T-cell (primary cell): ENCODE measurements at regions not wholly inside any gene's neighbourhood (a gene's known extent, or its start where the extent isn't known, plus 50 kb on each side); places are given as distances from the start of the nearest gene placed in this dataset.

Experiments used
- ATAC-seq, 4 experiments: fragments of 200-7000 bp in 3 of 4; fragments of 150-1000 bp in 1 of 4; cut with Tn5 transposase; replicated peaks in 1 of 4; 1 replicate in 3 of 4; 2 replicates in 1 of 4; pipeline ENCODE4 v1.10.0; 2021; ENCODE audit warnings: moderate library complexity in 3 of 4, mild to moderate bottlenecking in 2 of 4, moderate number of reproducible peaks in 1 of 4
- CTCF ChIA-PET, 2 donors: fragments of 300-600 bp; sonication (Branson Sonifier 250); formaldehyde crosslinking; loops; one replicate each; lab custom pipeline; 2022; ENCODE audit warnings: antibody characterized with exemption in 2 of 2; lab: Charles Lee
- POLR2A ChIA-PET, 2 donors: fragments of 300-600 bp; sonication (Branson Sonifier 250); formaldehyde crosslinking; loops; one replicate each; lab custom pipeline; 2022; ENCODE audit warnings: antibody characterized with exemption in 2 of 2; lab: Charles Lee
- DNase-seq, 35 experiments: peaks; one replicate each; pipeline versions ENCODE4 v3.0.0 to v3.0.0-alpha.2; 2013 to 2023
- H3K27ac ChIP-seq: one replicate; pipeline ENCODE4 v1.5.1; 2013; ENCODE audit warnings: low read length
- H3K27me3 ChIP-seq, 2 experiments: replicated peaks in 1 of 2; 1 replicate in 1 of 2; 2 replicates in 1 of 2; pipeline versions ENCODE4 v1.6.1 to v1.7.0; 2013; ENCODE audit warnings: low read length in 1 of 2, mixed read lengths in 1 of 2; ENCODE audit not compliant: control insufficient read depth in 2 of 2, insufficient read depth in 2 of 2; ENCODE audit errors: extremely low read depth in 1 of 2
- H3K36me3 ChIP-seq, 2 donors: 1 replicate in 1 of 2; 2 replicates in 1 of 2; pipeline versions ENCODE4 v1.6.1 to v1.7.0; 2013; ENCODE audit warnings: low read length in 1 of 2; ENCODE audit not compliant: control insufficient read depth in 2 of 2, insufficient read depth in 1 of 2; ENCODE audit errors: extremely low read depth in 1 of 2
- H3K4me1 ChIP-seq, 2 experiments: 1 replicate in 1 of 2; 2 replicates in 1 of 2; pipeline versions ENCODE4 v1.6.1 to v1.7.0; 2013; ENCODE audit warnings: low read length in 2 of 2, mixed read lengths in 1 of 2; ENCODE audit not compliant: insufficient read depth in 2 of 2, control insufficient read depth in 1 of 2; ENCODE audit errors: extremely low read depth in 1 of 2
- H3K4me3 ChIP-seq, 2 donors: 1 replicate in 1 of 2; 2 replicates in 1 of 2; pipeline versions ENCODE4 v1.5.1 to v1.7.0; 2013; ENCODE audit warnings: mild to moderate bottlenecking in 2 of 2, low read length in 1 of 2, moderate library complexity in 1 of 2; ENCODE audit not compliant: control insufficient read depth in 1 of 2; ENCODE audit errors: extremely low read depth in 1 of 2
- H3K9me3 ChIP-seq: 2 replicates; pipeline ENCODE4 v1.7.0; 2013
- H3K27ac Mint-ChIP-seq, 2 donors: one replicate each; pipeline ENCODE4 v1.8.0; 2020 to 2021; ENCODE audit warnings: mild to moderate bottlenecking in 2 of 2, mixed read lengths in 2 of 2
- H3K27me3 Mint-ChIP-seq, 2 donors: one replicate each; pipeline ENCODE4 v1.8.0; 2021 to 2022; ENCODE audit warnings: mixed read lengths in 2 of 2
- H3K36me3 Mint-ChIP-seq: one replicate; pipeline ENCODE4 v1.8.0; 2021; ENCODE audit warnings: mixed read lengths
- H3K4me1 Mint-ChIP-seq, 3 donors: one replicate each; pipeline ENCODE4 v1.8.0; 2020 to 2022; ENCODE audit warnings: mixed read lengths in 3 of 3, mild to moderate bottlenecking in 1 of 3
- H3K4me3 Mint-ChIP-seq, 3 donors: one replicate each; pipeline ENCODE4 v1.8.0; 2020 to 2022; ENCODE audit warnings: mild to moderate bottlenecking in 3 of 3, mixed read lengths in 3 of 3, moderate library complexity in 3 of 3
- H3K9me3 Mint-ChIP-seq, 3 donors: one replicate each; pipeline ENCODE4 v1.8.0; 2020 to 2022; ENCODE audit warnings: mixed read lengths in 3 of 3
- WGBS: methylation state at CpG from one replicate; pipeline ENCODE4 v1.1.5; 2013; ENCODE audit warnings: missing lambda C conversion rate; ENCODE audit not compliant: insufficient coverage; 5-methylcytosine and 5-hydroxymethylcytosine counted together

DNA sequence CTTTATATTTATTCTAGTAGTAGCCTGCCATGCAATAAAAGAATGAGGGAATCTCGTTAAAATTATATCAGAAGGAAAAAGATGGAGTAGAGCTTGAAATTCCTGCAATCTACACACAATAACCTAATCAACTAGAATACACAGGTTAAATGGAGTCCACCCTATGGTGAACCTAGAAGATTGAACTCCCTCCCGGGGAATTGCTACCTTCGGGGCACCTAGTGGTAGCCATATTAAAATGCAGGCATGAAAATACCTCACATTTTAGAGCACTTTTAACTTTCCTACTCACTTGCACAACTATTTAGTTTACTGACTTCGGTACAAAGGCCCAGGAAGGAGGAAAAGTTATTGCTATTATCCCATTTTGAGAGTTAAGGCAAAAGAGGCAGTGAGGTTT is 174.5 kb downstream of the SS18 start:
- Mint-ChIP-seq H3K27me3 (peaks cover under 1 to 13% of the 10 kb centered on the region in 2 donors), H3K4me3 (no peak overlapping the region), H3K27ac (no peak overlapping the region), H3K36me3 (no peaks in the 10 kb centered on the region), H3K9me3 (no peaks in the 10 kb centered on the region), H3K4me1 (no peaks in the 10 kb centered on the region)
- H3K9me3 ChIP-seq: no peaks in the 10 kb centered on the region
- H3K4me3 ChIP-seq: no peak overlapping the region
- H3K27ac ChIP-seq: no peak overlapping the region
- ChIA-PET CTCF (no interaction called here), POLR2A (no interaction called here)
- no peaks in the 10 kb centered on the region for H3K36me3 ChIP-seq
- DNase-seq (no peak), ATAC-seq (no peak)
- no peaks in the 10 kb centered on the region for H3K4me1 ChIP-seq
- WGBS: no CpG with 5 or more reads among the region's 4 CpGs
- H3K27me3 ChIP-seq: peaks cover 0 to 11% of the 10 kb centered on the region in 2 experiments

DNA sequence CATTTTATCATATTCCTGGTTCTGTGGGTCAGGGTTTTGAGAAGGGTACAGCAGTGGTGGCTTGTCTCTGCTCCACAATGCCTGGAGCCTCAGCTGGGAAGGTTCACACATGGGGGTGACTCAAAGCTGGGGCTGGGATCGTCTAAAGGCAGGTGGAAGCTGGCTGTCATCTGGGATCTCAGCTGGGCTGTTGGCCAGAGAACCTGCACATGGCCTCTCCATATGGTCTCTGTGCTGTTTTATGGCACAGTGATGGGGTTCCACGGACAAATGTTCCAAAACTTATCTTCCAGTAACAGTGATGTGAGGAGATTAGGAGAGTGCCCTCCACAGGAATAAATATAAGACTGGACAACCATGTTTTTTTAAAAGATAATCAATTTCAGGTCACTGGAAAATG is 191.4 kb downstream of the SS18 start:
- Histone ChIP-seq H3K27ac (no peak overlapping the region), H3K27me3 (peaks cover 0 to 7% of the 10 kb centered on the region in 2 experiments), H3K4me1 (no peaks in the 10 kb centered on the region), H3K9me3 (no peaks in the 10 kb centered on the region), H3K36me3 (no peaks in the 10 kb centered on the region), H3K4me3 (no peak overlapping the region)
- DNase-seq (no peak), ATAC-seq (no peak)
- 88% methylated on average over 1 of the region's 2 CpGs for WGBS
- Mint-ChIP-seq H3K4me1 (peaks cover 0 to 2% (median 1%) of the 10 kb centered on the region in 3 donors), H3K9me3 (peaks cover 4 to 8% (median 5%) of the 10 kb centered on the region in 3 donors), H3K4me3 (no peak overlapping the region), H3K36me3 (no peaks in the 10 kb centered on the region), H3K27me3 (peaks cover 5 to 9% of the 10 kb centered on the region in 2 donors), H3K27ac (no peak overlapping the region)
- ChIA-PET POLR2A (no interaction called here), CTCF (no interaction called here)

DNA sequence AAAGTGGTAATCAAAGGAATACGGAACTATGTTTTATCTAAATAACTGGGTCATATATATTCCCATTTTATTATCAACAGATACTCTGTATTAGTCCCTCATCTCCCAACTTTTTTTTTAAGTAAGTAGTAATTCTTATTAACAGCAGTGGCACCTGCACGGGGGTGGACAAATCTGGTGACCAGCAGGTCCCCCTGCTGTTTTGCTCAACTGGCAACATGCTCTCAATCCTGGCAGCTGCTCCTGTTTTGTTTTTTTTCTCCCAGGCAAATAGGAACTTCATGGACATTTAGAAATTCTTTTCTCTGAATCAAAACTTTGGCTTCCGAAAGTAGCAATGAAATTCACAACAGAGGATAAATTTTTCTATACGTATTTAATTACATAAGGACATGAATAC is 193.5 kb downstream of the SS18 start:
- 57% methylated on average over 2 of the region's 4 CpGs for WGBS
- peaks cover 4 to 8% (median 5%) of the 10 kb centered on the region in 3 donors for H3K9me3 Mint-ChIP-seq
- Histone ChIP-seq H3K9me3 (no peaks in the 10 kb centered on the region), H3K4me1 (no peaks in the 10 kb centered on the region), H3K36me3 (no peaks in the 10 kb centered on the region), H3K27ac (no peak overlapping the region), H3K27me3 (peaks cover 0 to 7% of the 10 kb centered on the region in 2 experiments), H3K4me3 (no peak overlapping the region)
- ChIA-PET CTCF (no interaction called here), POLR2A (no interaction called here)
- H3K4me3 Mint-ChIP-seq: no peak overlapping the region
- peaks cover 3 to 12% of the 10 kb centered on the region in 2 donors for H3K27me3 Mint-ChIP-seq
- peaks cover 0 to 2% (median 1%) of the 10 kb centered on the region in 3 donors for H3K4me1 Mint-ChIP-seq
- H3K27ac Mint-ChIP-seq: no peak overlapping the region
- DNase-seq (no peak), ATAC-seq (no peak)
- no peaks in the 10 kb centered on the region for H3K36me3 Mint-ChIP-seq

DNA sequence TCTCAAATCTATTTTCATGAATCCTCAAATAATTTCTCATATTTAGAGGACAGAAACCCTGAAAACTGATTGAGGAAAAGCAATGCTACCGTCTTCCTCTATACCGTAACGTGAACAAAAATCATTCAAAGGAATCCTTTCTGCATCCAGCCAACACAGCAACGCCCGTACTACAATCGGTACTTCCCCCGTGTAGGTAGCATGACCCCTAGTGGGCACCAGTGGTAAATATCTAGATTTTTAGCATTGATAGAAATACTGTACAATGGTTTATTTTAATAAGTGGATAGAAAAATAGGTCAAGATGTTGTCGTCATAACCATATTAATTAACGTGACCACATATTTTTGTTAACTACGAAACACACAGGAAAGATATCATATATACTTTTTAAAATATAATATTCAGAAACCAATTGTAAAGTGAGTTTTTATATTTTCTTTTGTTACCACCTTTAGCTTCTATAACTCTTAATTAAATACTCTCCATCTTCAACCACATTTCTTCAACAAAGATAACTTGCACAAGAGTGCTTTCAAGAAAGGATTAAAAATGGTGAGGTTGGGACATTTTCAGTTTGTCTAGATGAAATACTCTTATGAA is 194.1 kb downstream of the SS18 start:
- H3K27me3 Mint-ChIP-seq: peaks cover 3 to 12% of the 10 kb centered on the region in 2 donors
- H3K9me3 ChIP-seq: no peaks in the 10 kb centered on the region
- no peak overlapping the region for H3K27ac Mint-ChIP-seq
- H3K9me3 Mint-ChIP-seq: peaks cover 4 to 8% (median 5%) of the 10 kb centered on the region in 3 donors
- ChIA-PET CTCF (no interaction called here), POLR2A (no interaction called here)
- H3K4me1 ChIP-seq: no peaks in the 10 kb centered on the region
- H3K4me3 ChIP-seq: no peak overlapping the region
- DNase-seq (peak in 6 of 35 experiments; percentile 2 to 33 (median 6)), ATAC-seq (no peak)
- H3K36me3 ChIP-seq: no peaks in the 10 kb centered on the region
- WGBS: 55% methylated on average over 3 of the region's 10 CpGs
- no peak overlapping the region for H3K4me3 Mint-ChIP-seq
- H3K27me3 ChIP-seq: peaks cover 0 to 7% of the 10 kb centered on the region in 2 experiments
- H3K4me1 Mint-ChIP-seq: peaks cover 0 to 2% (median 1%) of the 10 kb centered on the region in 3 donors
- H3K27ac ChIP-seq: no peak overlapping the region
- H3K36me3 Mint-ChIP-seq: no peaks in the 10 kb centered on the region

DNA sequence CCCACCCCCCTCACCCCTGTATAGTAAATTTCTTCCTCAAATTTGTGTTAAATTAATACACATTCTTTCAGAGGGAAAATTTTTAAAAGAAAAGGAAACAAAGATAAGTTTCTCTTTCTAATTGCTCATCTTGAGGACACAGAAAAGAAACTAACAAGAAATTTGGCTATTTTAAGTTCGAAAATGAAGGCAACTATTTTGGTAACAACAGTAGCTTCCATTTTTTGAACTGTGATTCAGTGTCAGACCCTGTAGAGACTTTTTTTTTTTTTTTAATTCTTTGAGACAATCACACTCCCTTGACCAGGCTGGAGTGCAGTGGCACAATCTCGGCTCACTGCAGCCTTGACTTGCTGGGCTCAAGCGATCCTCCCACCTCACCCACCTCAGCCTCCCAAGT is 194.9 kb downstream of the SS18 start:
- H3K4me1 ChIP-seq: no peaks in the 10 kb centered on the region
- DNase-seq (no peak), ATAC-seq (no peak)
- ChIA-PET POLR2A (no interaction called here), CTCF (interaction anchor here (0.7 kb wide), 2 partner anchors 47 to 596 kb away, joined by 3 read pairs; no protein-coding TSS in a partner anchor)
- Mint-ChIP-seq H3K36me3 (no peaks in the 10 kb centered on the region), H3K9me3 (peaks cover under 1 to 2% (median under 1%) of the 10 kb centered on the region in 3 donors), H3K4me3 (no peak overlapping the region), H3K27me3 (peaks cover 3 to 12% of the 10 kb centered on the region in 2 donors), H3K4me1 (peaks cover 0 to 2% (median 1%) of the 10 kb centered on the region in 3 donors), H3K27ac (no peak overlapping the region)
- H3K9me3 ChIP-seq: no peaks in the 10 kb centered on the region
- no peak overlapping the region for H3K27ac ChIP-seq
- H3K36me3 ChIP-seq: no peaks in the 10 kb centered on the region
- WGBS: 90% methylated on average over 2 of the region's 3 CpGs
- no peak overlapping the region for H3K4me3 ChIP-seq
- H3K27me3 ChIP-seq: peaks cover 0 to 7% of the 10 kb centered on the region in 2 experiments

DNA sequence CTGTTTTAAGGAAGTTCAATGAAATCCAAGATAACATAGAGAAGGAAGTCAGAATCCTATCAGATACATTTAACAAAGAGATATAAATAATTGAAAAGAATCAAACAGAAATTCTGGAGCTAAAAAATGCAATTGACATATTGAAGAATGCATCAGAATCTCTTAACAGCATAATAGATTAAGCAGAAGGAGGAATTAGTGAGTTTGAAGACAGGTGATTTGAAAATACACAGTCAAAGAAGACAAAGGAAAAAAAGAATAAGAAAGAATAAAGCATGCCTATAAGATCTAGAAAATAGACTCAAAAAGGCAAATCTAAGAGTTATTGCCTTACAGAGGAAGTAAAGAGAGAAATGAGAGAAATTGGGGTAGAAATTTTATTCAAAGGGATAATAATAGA is 204.1 kb downstream of the SS18 start:
- Mint-ChIP-seq H3K4me3 (no peak overlapping the region), H3K36me3 (no peaks in the 10 kb centered on the region), H3K9me3 (peaks cover 10 to 31% (median 11%) of the 10 kb centered on the region in 3 donors), H3K4me1 (no peaks in the 10 kb centered on the region), H3K27me3 (peaks cover 5 to 12% of the 10 kb centered on the region in 2 donors), H3K27ac (no peak overlapping the region)
- Histone ChIP-seq H3K9me3 (no peaks in the 10 kb centered on the region), H3K27ac (no peak overlapping the region), H3K36me3 (no peaks in the 10 kb centered on the region), H3K4me3 (no peak overlapping the region), H3K4me1 (no peaks in the 10 kb centered on the region), H3K27me3 (peaks cover 0 to 9% of the 10 kb centered on the region in 2 experiments)
- CTCF ChIA-PET: no interaction called here
- POLR2A ChIA-PET: no interaction called here
- ATAC-seq (no peak), DNase-seq (no peak)
